Renal cortex interstitium (tissue), 11 donors: ENCODE measurements at regions not wholly inside any gene's neighbourhood (a gene's known extent, or its start where the extent isn't known, plus 50 kb on each side); places are given as distances from the start of the nearest gene placed in this dataset.

ENCODE experiments used
- DNase-seq, 11 donors: peaks; one replicate each; pipeline ENCODE4 v3.0.0-alpha.2; 2013; ENCODE audit warnings: low read depth in 9 of 11, low spot score in 4 of 11; ENCODE audit errors: extremely low read depth in 1 of 11

DNA sequence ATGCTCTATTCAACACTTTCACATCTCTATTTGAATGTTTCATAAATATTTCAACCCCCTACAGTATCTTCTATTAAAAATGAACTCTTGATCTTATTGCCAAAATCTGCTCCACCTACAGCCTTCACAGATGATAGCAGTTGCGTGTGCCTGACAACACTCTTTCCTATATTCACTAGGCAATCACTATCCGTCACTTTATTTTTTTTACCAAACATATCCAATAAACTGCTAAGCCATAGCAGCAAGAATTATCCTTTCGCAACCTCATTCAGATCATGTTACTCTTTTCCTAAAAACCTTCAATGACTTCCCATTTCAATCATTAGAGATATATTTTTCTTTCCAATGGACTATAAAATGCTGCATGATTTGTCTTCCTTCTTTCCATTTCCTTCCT is 629.8 kb upstream of the PCDH9 start:
- DNase-seq: no peak

DNA sequence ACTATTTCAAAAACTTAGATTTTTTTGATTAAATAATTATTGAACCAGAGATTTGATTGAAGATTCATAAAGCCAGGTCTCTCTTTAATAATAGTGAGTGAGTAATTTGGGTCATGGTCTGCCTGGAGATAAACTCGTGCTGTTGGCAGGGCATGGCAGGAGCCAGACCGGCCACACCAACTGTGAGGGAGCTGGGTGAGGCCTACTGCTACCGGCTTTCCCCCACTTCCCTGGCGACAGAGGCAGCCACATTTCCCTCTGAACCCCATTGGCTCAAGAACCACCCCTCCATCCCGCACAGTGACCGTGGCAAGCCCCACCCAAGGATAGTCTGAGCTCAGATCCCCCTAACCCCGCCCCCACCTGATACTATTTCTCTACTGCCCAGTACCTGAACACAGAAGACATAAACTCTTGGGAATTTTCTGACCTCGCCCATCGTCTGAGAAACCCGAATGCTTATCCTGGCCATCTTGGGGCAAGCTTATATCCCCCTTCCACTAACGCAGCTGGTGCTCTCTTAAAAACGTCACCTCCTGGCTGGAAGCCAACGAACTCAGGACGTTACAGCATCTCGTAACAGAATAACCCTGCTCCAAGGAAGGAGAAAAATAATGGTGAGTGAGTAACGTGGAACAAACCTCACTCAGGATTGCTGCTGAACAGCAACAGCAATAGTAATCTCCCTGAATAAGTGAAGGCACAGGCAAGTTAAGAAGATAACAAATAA is 627.6 kb upstream of the PCDH9 start:
- no peak for DNase-seq

DNA sequence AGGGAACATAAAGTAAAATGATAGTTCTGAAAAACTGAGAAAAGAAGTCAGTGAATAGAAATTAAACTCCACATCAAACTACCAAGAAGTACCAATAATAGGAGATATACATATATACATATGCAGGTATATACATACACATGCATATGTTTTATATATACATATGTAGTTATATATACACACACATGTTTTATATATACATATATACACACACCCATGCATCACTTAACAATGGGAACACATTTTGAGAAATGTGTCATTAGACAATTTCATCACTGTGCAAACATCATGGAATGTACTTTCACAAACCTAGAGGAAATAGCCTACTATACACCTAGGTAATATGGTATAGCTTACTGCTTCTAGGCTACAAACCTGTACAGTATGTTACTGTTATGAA is 626.8 kb upstream of the PCDH9 start:
- DNase-seq: no peak

DNA sequence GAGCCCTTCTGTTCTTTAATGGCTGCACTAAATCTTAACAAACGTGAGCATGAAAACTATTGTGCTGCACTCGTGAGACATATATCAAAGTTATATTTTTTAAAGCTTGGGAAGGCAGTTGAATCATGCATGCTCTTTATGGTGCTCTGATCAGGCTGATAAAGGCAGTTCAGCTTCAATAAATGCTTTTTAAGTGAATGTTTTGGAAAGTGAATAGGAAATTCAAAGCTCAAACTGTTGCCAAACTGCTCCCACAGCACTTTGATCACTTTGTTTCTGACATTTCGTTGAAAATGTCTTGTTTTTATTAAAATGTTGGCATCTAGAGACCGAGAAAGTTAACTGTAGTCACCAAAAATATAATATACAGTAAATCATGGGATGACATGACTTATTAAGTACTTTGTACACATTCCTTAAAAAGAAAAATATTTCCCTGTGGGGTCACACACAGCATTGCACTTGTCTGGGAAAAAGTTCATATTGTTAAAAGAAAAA is 625.7 kb upstream of the PCDH9 start:
- DNase-seq: peak in 7 of 11 donors; percentile 0 to 14 (median 5)

DNA sequence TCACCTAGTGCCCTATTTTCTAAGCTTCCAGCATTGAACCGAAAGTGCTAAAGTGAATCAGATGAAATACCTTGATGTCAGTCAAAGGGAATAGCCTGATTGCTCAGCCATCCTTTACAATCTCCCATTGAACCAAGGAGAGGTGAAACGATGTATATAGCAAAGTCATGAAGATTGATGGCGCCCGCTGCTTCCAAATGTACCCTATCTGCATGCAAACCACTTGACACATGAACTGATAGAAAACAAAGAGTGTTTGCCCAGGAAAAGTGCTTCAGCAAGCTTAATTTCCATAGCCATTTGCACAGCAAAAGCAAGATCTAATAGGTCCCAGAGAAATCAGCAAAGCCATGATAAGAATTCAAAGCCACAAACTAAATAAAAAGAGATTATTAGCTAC is 624.9 kb upstream of the PCDH9 start:
- DNase-seq: no peak

DNA sequence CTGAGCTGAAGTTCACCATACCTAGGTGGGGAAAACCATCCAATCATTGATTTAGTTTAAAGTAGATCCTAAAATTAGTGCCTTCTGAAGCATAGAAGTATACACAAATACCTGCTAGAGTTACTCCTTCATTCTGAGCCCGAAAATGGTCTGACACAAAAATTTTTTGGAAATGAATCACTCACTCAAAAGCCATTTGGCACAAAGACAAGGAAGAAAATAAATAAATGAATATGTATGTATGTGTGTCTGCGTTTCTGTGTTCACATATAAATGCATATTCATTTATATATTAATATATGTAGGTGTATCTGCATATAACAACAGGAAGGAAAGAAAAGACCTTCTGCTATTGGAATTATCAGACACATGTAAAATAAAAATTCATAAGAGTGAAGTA is 614.4 kb upstream of the PCDH9 start:
- DNase-seq: no peak

DNA sequence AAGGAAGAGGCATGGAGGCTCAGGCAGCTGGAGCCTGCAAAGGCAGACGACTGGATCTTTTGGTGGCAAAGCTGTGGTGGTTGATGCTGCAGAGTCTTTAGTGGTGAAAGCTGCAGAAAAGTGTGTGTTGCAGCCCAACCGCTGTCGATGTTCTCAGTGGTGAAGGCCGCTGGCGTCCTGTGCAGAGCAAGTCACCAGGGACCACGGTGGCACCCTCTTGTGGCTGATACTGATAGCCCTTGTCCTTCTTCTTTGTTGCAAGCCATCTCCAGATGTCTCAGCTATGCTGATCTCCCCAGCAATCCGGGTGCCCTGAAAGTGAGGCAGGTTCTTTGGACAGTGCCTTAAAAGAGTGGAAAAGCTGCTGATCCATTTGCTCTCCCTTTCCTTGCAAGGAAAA is 610.9 kb upstream of the PCDH9 start:
- no peak for DNase-seq

DNA sequence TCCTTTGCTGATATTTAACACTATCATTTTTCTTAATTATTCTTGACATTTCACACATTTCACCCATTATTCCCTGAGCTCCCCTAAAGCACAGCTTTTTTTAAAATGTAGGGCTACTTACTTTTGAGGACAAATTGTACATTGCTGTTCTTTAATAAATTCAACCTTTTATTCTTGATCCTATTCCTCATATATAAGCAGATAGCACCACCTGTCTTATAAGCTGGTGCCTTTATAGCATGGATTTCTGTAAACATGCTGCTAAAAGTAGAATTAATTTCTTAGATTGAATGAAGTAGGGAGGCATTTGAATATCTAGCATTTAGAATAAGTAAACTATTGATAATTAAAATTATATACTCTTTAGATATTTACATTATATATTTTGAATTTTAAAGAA is 603.4 kb upstream of the PCDH9 start:
- no peak for DNase-seq

DNA sequence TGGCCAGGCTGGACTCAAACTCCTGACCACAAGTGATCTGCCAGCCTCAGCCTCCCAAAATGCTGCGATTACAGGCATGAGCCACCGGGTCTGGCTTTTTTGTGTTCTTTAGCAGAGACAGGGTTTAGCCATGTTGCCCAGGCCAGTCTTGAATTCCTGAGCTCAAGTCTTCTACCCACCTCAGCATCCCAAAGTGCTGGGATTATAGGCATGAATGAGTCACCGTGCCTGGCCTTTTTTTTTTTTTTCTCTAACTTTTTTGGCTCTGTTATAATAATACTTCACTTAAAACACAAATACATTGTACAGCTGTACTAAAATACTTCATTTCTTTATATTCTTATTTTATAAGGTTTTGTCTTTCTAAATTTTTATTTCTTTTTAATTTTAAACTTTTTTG is 599.5 kb upstream of the PCDH9 start:
- DNase-seq: no peak

DNA sequence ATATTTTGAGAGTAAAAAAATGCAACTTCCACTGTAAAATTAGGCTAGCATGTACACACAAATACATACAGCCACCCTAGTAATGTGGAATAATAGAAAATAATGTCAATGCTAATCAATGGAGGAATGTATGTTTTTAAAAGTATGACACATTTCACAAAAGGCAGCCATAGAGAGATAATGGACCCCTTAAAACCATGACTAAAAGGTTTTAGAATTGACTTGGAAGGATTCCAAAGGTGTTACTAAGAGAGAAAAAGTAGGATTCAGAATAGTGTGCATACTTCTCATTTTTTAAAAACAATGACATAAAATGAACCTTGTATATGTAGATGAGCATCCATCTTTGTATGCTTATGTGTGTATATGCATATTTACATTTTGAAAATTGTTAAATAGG is 597.9 kb upstream of the PCDH9 start:
- DNase-seq: no peak

DNA sequence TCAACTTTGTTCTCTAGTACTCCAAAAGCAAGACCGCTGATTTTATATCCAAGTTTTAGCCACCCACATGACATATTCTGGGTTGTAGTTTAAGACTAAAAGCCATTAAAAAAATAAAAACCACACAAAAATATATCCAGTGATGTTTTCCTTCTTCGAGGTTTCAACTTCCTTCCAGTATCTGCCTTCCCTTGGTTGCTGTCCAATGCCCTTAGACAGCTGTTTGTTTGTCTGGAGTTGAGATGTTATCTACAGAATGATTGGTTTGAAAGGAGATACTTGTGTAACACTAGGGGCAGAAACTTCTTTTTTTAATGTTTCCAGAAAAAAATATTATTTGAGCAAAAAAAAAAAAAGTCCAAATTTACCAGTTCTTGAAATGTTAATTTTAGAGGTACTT is 591.5 kb upstream of the PCDH9 start:
- DNase-seq: no peak

DNA sequence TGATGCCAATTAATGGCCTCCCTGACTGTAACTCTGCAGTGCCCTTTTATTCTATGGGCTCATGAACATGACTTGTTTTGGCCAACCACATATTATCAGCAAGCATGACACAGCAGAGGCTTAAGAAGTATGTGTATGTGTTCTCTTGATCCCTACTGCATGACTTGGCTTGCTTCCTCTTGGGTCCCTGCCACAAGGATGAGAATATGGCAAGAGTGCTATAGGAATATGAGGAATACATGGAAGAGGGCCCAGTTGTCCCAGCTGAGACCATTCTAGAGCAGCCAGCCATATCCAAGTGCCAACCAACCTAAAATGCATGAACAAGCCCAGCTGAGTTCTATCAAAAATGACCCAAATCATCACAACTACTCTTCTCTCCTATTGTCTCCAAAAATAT is 576.7 kb upstream of the PCDH9 start:
- no peak for DNase-seq

DNA sequence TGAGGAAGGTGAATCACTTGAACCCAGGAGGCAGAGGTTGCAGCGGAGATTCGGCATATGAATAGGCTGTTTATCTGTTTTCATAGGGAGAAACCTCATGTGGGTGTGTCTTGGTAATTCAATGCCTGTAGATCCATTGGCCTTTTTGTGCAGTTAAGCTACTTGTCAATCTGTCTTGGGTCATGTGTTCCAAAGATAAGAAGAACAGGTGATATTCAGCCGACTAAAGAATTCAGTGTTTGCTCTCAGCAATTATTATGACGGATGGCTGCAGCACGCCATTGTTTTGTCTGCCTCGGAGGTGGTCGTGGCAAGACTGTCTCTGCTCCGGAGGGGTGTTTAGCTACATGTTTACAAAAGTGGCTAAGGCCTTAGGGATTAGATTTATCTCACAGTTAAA is 573.0 kb upstream of the PCDH9 start:
- DNase-seq: no peak

DNA sequence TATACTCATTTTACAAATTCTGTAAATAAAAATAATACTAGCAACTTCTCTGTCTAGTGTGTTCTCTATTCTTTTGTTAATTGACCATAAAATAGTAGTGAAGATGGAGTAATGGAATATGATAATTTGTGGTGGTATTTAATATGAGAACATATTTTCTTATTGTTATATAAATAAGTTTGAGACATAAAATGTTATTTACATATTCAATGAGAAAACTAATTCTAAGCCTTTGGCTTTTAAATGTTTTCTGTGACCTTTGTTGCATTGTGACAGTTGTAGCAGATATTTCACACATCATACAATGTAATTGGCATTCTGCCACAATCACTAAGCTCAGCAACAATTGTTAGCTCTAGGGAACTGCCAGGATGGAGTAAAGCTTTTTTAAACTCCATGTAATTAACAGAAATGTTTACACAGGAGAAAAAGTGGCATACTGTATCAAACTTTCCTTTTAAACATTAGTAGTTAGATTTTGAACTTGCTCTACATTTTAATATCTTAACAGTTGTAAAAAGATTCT is 562.1 kb upstream of the PCDH9 start:
- DNase-seq: no peak

DNA sequence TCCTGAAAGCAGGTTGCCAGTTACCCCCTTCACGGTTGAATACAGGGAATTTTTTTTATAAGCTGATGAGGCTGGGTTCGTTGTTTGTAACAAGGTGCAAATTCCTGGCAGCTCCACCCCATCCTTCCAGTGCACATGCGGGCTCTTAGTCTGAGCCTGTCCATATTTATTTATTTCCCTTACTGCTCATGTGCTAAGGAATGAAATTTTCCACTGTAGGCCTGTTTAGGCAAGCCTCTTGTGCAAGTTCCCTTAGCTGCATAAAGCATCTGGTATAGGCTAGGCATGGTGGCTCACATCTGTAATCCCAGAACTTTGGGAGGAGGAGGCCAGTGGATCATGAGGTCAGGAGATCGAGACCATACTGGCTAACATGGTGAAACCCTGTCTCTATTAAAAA is 560.9 kb upstream of the PCDH9 start:
- no peak for DNase-seq

DNA sequence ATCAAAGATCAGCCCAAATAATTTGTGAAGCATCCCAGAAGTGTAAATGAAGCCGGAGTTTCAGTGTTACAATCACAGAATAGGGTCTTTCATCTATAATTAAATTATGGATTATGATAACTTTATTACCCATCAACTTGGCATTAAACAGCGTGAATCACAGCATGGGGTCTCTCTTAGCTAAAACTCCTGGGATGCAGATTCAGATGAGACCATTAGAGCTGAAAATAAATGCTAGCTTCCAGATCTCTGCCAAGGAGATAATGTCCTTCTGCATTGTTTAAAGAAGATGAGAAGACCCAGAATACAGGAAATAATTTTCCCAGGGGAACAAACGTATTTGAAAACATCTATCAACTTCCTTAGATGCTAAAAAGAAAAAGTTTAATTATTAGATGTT is 546.0 kb upstream of the PCDH9 start:
- no peak for DNase-seq

DNA sequence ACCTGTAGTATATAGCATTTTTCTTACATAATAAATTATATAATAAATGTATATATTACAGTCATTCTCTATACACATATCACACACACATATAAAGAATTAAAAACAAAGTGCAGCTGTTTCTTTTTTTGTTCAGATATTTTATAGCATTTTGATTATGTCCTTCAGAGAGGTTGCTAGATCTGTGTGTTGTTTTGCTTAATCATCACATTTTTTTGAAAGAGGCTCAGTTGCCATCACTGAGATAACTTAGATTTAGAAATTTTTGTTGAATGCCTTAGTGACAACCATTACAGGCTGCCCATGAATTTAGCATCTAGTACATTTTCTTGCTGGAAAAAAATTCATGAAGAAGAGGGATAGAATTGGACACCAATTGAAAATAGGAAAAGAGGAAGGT is 545.2 kb upstream of the PCDH9 start:
- DNase-seq: no peak

DNA sequence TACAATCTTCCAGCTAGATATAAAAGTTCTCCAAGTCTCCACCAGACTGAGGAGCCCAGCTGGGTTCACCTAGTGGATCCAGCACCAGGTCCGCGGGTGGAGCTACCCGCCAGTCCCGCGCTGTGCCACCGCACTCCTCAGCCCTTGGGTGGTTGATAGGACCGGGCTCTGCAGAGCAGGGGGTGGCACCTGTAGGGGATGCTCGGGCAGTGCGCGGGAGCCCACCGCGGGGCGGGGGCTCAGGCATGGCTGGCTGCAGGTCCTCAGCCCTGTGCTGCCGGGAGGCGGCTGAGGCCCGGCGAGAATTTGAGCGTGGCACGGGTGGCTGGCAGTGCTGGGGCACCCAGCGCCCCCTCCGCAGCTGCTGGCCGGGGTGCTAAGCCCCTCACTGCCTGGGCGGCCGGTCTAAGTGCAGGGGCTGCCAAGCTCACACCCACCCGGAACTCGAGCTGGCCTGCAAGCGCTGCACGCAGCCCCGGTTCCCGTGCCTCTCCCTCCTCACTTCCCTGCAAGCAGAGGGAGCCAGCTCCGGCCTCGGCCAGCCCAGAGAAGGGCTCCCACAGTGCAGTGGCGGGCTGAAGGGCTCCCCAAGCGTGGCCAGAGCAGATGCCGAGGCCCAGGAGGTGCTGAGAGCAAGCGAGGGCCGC is 542.8 kb upstream of the PCDH9 start:
- no peak for DNase-seq

DNA sequence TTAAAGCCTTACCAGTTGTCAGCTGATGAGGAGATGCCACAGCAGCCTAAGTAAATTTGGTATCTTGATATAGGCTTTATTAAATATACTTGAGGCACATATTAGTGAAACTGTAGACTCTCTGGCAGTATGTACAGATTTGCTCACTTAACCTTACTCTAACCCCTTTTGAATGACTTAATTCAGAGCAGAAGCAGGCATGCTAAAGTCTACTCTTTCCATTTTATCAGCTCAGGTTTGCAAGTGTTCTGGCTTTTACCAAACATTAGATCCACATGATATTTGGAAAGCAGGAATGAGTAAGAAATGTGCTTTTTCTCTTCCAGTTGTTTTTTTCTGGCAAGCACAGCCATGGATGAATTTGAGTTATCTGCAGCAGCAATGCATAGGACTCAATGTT is 541.0 kb upstream of the PCDH9 start:
- DNase-seq: no peak

DNA sequence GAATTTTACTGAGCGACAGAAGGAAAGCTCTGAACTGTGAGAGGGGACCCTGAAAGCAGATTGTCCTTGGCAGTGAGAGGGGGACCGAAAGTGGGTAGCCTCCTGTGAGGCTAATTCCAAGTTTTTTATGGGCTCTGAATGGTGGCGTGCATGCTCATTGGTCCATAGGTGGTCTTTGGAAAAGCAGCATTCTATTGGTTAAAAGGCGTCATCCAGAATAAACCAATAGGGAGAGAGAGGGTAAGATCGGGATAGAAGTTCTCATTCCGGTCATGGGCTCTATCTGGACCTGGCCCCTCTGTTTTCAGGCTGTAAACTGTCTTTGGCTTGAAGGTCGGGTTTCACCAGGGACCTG is 539.8 kb upstream of the PCDH9 start:
- no peak for DNase-seq
